ENCODE measurements at regions not wholly inside any gene's neighbourhood (a gene's known extent, or its start where the extent isn't known, plus 50 kb on each side); places are given as distances from the start of the nearest gene placed in this dataset.

DNA sequence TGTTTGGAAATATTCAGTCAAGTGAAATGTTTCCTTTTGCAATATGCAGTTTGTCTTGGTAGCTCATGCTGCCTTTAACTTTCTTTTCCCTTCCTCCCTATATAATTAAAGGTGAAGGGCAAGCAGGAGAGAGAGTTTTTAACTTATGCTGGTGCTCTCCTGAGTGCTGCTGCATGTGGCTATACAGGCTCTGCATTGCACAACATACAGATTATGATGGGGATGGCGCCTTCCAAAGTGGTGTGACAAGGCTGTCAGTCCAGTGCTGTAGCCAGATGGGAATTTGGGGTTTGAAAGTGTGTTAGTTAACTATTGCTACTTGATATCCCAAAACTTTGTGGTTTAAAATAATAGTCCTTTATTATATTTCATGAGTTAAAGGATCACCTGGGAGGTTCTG lies 199.0 kb downstream of the ATP23 start:
- DNase-seq, result no peak

DNA sequence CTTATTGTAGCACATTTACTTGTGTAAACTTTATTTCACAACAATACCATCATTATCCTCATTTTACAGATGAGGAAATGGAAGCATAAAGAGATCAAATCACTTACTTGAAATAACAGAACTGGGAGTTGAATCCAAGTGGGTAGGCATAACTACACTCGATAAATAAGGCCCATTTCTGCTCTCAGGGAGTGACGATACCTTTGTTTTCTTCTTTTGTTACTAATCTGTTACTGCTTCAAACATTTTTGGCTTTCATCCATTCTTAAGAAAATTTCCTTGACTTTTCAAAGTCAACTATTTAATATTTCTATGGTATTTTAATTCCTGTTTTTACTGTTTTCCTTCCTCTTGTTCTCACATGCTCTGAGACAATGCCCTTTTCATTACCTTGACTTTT lies 201.6 kb downstream of the ATP23 start:
- no peak for DNase-seq

DNA sequence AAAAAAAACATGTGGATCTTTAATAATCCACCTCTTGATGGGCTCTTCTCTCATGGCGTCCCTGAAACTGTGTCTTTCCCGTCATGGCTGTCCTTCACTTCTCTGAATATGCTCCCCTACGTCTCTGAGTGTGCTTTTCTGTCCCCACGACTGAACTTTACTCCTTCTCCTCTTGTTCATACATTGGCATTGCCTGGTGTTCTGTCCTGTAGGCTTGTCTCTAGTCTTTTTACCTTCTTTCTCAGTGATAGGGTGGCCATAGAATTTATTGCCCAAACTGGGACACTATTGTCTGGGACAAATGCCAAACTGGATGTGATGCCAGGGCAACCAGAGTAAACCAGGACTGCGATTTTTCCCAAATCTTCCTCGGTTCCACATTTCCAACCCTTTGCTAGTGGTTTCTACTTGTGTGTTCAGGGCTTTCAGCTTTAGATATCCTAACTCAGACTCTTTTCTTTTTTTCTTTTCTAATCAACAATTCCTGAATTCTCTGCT lies 202.2 kb downstream of the ATP23 start:
- DNase-seq, result no peak

DNA sequence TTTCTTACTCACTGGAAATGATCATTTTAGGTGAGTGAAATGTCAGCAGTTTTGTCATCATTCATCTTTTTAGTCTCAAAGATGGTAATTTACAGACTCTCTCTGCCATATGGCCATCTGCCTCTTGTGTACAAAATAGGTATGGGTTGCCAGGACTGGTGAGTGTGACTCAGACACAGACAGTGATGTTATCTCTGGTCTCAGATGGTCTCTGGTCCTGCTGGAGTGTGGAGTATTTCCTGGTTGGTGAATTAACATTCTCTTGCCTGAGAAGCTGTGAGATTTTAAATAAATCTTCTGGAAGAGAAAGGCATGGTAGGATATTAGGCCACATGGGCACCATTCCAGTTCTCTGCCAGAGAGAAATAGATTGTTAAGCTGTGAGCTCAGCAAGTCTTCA lies 207.0 kb downstream of the ATP23 start:
- DNase-seq, result no peak

DNA sequence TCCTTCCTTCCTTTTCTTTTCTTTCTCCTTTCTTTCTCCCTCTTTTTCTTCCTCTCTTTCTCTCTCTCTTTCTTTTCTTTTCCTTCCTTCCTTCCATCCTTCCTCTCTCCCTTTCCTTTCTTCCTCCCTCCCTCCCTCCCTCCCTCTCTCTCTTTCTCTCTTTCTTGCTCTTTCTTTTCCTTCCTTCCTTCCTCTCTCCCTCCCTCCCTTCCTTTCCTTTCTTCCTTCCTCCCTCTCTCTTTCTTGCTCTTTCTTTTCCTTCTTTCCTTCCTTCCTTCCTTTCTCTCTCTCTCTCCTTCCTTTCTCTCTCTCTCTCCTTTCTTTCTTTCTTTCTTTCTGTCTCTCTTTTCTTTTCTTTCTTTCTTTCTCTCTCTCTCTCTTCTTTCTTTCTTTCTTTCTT lies 207.6 kb downstream of the ATP23 start:
- no peak for DNase-seq

DNA sequence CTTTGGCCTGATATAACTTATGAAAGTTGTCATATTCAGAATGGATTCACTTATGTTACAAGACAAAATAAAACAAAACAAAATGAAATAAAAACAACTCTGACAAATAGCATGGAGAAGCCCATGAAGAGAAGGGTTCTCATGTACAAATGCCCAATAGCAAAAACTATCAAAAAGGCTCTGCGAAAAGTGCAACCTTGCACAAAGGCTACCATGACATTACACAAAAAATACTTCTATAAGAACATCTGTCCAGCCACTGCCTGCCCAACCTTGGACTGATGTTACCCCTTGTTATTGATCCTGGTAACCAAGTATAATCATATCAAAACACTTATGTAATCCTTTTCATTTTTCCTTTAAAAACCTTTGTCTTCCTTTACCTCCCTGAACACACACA lies 213.0 kb downstream of the ATP23 start:
- DNase-seq, result no peak

DNA sequence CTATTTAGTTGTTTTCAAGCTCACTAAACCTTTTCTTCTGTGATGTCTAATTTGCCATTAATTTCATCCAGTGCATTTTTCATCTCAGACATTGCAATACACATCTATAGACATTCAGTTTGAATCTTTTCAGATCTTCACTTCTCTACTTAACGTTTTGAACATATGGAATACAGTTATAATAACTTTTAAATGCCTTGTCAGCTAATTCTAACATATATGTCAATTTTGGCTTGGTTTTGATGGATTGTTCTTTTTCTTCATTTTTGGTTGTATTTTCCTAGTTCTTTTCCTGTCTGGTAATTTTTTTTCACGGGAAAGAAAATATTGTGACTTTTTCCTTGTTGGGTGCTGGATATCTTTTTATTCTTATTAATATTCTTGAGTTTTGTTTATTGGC lies 215.3 kb downstream of the ATP23 start:
- DNase-seq, result no peak

DNA sequence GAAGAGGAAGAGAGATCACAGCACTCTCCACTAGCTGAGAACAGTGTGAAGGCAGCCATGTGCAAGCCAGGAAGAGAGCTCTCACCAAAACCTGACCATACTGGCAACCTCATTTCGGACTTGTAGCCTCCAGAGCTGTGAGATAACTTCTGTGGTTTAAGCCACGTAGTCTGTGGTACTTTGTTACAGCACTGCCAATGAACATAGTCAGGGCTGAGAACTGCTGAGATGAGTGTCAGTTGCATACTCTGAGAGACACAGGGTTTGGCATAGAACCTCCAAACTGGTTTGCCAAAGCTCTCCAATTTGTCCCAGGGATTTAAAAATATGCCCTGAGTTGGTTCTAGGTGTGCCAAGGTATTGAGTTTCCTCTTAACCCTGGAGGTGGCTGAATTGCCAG lies 218.6 kb downstream of the ATP23 start:
- DNase-seq, result no peak

DNA sequence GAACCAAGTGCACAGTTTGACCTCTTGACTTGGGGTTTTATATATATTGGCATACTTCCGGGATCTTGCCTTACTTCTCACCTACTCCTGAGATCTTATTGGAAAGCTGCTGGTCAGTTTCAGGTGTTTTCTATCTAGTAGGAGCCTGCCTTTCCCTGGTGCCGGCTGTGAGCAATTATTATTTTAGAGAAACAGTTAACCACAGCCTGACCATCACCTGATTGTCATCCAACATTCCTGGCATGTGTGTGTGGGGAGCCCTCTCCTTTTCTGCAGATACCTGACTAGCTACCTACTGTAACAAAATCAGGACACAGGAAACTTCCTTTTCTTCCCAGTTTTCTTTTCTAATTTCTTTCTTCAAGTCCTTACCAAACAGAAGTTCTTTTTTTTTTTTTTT lies 220.4 kb downstream of the ATP23 start:
- no peak for DNase-seq

DNA sequence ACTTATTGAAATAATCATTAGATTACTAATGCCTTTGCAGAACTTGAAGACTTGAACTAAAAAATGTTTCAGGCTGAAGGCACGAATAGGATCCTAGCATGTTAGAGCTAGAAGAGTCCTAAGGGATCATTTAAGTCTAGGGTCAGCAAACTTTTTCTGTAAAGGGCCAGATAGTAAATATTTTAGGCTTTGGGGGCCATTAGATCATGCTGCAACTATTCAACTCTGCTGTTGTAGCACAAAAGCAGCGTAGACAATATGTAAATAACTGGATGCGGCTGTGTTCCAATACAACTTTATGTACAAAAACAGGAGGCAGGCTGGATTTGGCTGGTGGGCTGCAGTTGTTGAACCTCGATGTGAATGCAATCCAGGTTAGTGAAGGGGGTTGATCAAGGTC lies 221.7 kb downstream of the ATP23 start:
- no peak for DNase-seq

DNA sequence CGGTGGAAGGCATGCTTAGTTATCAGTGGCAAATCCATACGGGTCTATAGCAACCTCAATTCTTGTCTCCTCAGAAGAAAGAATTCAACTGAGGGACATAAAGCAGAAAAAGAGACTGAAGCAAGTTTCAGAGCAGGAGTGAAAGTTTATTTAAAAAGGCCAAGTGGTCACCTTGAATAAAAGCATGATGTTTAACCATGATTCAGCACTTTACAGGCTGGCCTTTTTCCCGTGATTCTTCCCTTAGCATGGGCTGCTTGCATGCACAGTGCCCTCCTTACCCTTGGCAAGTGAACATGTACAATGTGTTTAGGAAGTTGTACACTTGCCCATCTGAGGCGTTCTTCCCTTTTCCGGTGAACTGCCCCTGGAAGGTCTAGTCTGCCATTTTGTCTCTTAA lies 225.3 kb downstream of the ATP23 start:
- no peak for DNase-seq

DNA sequence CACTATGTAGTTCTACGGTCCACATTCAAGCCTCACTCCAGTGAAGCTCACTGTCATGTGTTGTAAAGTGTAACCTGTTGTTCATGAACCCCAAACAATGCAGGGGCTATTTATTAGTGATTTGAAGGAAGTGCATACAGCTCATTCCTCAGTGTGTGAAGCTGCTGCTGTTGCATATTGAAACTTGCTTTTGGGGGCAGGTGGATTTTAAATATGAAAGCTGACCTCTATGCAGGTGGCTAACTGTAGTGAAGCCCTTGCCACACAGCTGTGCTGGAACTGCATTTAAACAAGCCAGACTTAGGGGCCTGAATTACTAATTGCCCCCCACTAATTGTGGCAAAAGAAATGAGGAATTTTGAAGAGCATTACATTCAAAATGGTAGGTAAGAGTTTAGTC lies 226.3 kb downstream of the ATP23 start:
- no peak for DNase-seq

DNA sequence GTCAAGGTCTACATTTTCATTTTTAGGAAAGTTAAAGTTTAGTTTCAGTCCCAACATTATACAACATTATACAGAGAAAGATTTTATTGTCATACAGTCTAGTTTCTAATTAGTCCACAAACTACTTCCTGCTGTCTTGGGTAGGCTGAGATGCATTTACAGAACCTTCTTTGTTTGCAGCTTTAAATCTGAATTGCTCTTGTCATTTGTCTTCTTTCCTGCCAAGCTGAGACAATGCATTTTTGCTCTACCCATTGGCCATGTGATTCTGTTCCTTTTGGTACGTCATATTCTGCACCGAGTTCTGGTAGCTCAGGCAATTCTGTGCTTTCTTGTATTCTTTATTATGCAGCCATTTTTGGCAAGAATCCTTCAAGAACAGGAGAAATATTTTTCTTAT lies 228.5 kb downstream of the ATP23 start:
- no peak for DNase-seq

DNA sequence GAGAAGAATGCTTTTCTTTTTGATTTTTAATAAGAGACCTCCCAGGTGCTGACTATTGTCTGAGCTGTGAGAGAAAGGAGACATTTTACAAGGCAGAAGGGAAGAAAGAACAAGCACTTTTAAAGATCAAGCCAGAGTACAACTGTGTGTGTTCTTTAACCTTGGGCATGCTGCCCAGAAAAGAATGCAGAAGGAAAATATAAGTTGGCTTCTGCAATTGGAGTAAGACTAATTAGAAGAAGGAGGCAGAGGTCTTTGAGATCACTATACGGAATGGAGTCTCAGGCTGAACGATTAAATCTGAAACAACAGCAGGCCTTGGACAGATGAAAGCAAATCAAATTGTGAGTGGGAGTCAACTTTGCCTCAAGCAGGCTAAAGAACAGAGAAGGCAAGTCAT lies 230.5 kb downstream of the ATP23 start:
- DNase-seq, result no peak

DNA sequence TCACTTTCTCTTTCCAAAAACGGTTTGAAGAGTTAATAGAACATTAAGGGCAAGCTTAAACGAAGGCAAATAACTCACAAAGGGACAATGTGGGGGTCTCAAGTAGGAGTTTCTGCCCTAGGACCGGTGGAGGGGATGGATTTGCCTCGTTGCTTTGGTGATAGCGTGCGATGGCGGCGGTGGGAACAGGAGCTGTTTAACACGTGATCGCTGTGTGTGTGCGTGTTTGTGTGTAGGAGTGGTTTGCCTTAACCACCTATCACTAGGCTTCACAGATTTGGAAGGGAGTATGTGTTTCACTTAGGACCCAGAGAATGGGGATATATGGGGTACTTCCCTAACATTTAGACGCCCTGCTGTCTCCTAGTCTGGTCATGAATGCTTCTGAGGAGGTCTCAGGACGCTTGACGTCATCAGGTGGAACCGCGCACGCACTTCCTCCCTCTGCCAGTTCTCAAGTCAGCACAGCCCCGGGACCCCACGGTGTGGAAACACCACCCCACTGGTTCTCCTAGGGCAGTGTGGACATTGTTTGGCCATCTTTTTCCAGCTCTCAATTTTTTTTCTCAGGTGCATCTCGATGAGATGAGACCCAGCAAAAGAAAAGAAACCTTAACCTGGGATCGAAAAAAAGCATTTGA lies 231.2 kb downstream of the ATP23 start:
- DNase-seq, result no peak

DNA sequence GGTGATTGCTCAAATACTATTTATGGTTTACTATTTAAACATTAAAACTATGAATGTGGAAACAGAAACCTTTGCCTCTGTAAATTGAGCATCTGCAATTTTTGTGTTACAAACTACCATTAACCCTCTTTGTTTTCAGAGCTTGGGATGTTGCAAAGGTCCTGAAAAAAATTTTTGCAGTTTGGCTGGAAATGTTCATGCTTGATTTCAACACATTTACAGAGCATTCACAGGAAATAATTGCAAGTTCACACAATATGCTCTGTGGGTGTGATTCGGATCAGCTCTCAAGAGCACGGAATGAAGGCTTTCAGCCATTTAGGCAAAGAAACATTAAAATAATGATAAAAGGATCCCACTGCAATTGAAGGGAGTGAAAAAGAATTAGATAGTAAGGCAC lies 232.9 kb downstream of the ATP23 start:
- DNase-seq, result no peak

DNA sequence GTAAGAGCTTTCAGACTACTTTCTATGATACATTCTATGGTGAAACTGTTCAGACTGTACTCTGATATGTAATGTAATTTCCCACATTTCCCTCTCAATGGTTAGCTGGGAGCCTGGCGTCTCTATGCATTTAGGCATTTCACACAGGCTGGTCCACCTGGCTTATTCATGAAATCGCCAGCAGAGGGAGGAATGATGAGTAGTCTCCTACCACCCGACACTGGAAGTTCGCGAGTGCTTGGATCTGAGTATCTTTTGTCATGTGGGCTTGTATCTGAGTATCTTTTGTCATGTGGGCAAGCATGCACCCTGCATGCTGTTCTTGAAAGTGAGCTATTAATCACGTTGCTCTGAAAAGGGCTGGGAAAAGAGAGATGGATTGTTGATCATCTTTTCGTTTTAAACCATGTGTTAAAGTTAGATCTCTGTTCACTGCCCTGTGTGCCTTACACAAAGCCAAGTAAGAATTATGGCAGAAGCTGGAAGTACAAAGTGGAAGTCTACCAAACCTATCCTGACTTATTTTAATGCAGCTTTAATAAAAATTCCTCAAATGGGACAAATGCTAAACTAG lies 235.0 kb downstream of the ATP23 start:
- DNase-seq, result peak in 2 of 4 experiments; percentile 32 to 49

DNA sequence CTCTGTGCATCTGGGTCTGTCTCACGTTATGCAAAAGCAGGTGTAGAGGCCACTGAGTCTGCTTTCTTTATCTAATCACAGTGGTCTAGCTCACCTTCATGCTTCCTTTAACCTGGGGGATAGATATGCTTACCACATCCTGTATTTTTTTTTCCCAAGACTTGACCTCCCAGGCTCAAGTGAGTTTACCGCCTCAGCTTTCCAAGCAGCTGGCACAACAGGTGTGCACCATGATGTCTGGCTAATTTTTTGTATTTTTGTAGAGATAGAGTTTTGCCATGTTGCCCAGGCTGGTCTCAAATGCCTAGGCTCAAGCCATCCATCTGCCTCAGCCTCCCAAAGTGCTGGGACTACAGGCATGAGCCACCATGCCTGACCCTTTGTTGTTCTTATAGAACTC lies 236.0 kb downstream of the ATP23 start:
- DNase-seq, result no peak

DNA sequence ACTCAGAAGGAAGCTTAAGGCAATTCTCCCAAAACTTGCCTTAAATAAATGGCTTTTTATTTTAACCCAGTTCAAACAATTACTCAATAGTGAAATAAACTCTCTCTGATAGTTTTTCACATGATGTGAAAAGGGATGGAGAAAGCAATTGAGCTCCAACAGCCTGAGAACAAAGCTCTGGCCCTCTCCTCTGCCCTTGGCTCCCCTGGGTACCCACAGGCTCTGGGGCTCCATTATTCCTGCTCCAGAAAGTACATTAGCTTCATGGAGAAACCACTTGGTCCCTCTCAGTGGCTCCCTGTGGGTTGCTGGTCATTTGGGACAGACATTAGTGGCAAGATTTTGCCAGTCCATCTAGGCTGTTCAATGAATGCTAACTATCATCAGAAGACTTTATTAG lies 242.8 kb downstream of the ATP23 start:
- DNase-seq, result no peak

DNA sequence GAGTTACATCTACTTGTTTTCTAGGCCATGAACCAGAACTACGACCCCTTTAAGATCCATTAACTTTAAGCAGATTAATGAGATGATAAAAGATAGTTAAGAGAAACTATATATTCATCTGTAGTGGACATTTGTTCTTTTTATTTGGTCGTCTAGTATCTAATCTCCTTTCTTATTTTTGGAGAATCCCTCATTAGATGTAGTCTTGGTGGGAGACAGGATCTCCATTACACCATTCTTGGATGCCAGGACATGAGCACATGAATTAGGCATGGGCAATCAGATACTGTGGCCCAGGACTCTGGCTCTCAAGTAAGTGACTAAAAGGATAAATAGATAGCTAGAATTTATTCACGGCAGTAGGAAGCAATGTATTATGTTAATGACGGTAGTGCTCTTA lies 245.0 kb downstream of the ATP23 start:
- DNase-seq, result no peak

DNA sequence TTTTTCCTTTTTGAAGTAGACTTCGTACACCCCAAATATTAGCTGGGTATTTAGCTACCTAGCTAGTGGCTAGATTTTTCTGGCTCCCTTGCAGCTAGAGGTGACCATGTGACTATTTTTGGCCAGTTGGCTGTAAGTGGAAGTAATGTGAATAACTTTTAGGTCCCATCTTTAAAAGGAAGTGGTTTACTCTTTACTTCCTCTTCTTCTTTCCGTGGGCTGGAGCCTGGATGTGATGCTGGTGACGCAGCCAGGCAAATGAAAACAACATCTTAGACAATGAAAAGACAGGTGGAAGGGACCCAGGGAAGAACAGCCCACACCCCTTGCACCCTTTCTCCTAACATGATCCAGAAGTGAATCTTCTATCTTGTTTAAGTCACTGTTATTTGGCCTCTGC lies 245.5 kb downstream of the ATP23 start:
- DNase-seq, result peak in 2 of 4 experiments; percentile 1 to 9

DNA sequence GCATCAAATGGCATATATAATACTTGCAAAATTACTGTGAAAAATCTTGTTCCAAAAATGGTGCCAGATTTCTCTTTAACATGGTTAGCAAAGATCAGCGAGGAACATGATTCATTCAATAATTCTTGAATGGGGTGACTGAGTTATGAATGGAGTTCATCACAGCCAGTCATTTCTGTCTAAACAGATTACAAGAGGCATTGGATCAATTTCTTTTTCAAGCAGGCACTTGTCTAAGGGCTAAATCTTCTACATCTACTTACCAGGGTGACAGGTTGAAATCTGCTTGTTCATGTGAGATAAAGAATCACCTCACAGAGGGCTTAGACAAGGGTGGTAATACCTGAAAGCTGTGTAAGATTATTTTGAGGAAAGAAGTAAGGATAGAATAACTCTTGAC lies 247.7 kb downstream of the ATP23 start:
- DNase-seq, result no peak

DNA sequence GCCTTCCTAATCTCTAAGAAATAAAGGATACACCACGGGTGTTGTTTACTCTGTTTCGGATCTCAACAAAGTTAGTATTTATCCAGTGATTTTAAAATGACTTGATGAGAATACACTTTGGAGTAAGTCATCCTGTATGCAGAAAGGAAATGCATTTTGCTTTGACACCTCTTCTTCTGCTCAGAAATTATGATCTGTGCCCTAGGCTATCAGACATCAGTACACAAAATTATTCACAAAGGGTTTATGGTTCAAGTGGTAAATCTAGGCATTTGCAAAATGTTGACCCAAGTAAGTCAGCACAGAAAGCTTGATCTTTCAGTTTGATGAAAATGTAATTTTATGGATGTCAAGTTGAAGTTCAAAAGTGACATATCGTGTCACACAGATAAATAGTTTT lies 248.5 kb downstream of the ATP23 start:
- DNase-seq, result no peak

DNA sequence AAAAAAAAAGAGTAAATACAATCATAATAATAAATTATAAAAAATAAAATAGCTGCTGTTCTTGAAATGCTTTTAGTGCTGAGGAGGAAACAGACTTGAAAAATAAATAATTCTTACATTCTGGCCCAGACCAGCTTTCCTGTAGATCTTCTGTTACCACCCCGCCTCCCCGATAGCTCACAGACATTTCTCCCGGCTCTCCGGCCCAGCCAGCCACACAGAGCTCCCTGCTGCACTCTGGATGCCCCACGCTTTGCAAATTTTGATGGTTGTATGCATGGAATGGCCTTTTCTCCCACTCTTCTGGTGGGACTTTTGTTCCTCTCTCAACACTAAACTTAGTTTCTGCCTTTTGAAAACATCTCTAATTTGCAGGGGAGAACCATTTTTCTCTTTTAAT lies 249.3 kb downstream of the ATP23 start:
- no peak for DNase-seq

DNA sequence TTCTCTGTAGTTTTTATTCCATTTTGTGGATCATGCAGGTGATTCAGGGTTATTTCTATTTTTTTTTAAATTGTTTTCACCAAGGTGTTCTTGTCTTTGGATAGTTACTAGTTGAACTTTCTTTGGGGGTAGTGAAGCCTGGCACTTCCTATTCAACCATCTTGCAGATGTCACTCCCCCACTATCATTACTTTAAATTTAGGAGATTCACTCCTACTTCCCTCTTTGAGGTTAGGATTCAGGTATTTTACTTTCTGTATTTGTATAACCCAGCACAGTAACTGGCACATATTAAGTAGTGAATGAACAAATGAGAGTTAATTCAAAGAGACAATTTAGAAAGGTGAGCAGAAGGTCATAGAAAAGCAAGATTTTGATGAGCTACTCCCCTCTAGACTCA lies 255.6 kb downstream of the ATP23 start:
- DNase-seq, result no peak
